ENCODE measurements at regions not wholly inside any gene's neighbourhood (a gene's known extent, or its start where the extent isn't known, plus 50 kb on each side); places are given as distances from the start of the nearest gene placed in this dataset.

DNA sequence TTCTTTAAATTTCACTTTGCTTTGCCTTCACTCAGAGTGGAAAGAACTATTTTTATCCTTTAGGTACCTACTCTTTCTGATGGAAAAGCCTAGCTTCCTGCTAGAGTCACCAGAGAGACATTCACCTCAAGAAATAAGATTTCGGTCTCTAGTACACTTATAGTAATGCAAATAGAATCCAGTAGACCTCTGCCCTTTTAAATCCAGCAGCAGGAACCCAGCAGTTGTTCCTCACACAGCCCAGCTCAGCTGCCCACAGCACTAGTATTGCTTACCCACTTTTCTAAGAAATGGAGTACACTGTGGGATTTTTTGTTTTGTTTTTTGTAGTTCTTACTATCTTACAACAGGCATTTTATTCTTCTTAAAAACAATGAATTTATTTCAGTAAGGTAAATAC lies 497.0 kb upstream of the CCDC54 start:
- TF ChIP-seq, protein P1, sequence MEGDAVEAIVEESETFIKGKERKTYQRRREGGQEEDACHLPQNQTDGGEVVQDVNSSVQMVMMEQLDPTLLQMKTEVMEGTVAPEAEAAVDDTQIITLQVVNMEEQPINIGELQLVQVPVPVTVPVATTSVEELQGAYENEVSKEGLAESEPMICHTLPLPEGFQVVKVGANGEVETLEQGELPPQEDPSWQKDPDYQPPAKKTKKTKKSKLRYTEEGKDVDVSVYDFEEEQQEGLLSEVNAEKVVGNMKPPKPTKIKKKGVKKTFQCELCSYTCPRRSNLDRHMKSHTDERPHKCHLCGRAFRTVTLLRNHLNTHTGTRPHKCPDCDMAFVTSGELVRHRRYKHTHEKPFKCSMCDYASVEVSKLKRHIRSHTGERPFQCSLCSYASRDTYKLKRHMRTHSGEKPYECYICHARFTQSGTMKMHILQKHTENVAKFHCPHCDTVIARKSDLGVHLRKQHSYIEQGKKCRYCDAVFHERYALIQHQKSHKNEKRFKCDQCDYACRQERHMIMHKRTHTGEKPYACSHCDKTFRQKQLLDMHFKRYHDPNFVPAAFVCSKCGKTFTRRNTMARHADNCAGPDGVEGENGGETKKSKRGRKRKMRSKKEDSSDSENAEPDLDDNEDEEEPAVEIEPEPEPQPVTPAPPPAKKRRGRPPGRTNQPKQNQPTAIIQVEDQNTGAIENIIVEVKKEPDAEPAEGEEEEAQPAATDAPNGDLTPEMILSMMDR (IDR thresholded peaks at IDR 0.05): no peak
- no peak for TF ChIP-seq POLR2A (IDR thresholded peaks at IDR 0.05)

Measured in uterus (tissue), 2 donors.